SHP77 (cell line): ENCODE measurements at regions not wholly inside any gene's neighbourhood (a gene's known extent, or its start where the extent isn't known, plus 50 kb on each side); places are given as distances from the start of the nearest gene placed in this dataset.

Experiments used
- DNase-seq, 2 experiments: peaks; one replicate each; lab custom pipeline; 2025; lab: John Stamatoyannopoulos, UW

DNA sequence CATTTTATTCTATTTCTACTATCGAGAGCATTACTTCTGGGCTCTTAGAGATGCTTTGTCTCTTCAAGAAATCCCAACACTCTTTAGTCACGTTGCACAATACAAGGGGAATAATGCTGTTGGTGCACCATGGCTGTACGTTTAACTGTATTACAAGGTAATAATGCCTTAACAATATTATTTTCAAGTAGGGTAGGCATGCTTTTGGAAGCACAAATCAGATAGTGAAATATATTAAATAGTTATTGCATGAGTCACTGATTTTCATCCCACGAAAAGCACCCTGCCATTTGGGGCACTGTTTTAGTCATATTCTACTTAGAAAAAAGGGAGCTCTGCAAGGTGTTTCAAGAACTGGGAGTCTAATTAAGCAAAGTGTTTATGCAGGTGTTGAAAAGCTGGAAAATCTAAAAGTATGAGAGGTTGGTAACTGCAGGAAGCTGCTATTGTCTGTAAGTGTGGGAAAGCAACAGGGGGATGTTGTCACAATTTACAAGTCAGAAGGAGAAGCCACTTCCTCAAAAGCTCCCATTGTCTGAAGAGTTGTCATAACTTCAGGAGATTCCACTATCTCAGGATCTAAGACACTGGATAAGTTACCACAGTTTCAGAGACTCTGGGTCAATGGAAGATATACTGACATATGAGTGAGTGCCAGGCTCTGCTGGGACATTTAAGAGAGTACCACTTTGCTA is 218.2 kb downstream of the JRKL start:
- DNase-seq, result no peak

DNA sequence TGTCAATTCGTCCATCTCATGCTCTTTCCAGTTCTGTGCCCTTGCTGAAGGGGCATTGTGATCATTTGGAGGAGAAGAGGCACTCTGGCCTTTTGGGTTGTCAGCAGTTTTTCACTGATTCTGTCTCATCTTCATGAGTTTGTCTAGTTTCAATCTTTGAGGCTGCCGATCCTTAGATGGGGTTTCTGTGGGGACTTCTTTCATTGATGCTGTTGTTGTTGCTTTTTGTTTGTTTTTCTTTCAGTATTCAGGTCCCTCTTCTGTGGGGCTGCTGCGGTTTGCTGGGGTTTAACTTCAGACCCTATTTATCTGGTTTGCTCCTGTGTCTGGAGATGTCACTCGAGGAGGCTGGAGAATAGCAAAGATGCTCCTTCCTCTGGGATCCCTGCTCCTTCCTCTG is 224.3 kb downstream of the JRKL start:
- no peak for DNase-seq

DNA sequence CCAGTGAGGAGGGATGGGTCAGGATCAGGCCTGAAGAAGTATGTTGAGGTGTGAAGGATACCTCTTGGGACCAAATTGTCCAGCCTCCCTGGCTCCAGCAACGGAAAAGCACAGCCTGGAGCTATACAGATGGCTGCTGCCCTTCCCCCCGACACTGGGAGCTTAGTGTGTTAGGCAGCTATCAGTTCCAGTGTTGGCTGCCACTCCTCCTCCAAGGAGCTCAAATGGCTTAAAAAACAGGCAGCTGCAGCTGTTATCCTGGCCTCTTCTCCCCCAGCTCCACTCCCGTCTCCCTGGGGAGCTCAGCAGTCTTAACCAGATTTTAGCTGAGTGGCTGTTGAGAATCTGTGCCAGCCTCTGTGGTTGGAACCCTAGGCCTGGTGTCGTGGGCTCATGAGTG is 225.0 kb downstream of the JRKL start:
- no peak for DNase-seq

DNA sequence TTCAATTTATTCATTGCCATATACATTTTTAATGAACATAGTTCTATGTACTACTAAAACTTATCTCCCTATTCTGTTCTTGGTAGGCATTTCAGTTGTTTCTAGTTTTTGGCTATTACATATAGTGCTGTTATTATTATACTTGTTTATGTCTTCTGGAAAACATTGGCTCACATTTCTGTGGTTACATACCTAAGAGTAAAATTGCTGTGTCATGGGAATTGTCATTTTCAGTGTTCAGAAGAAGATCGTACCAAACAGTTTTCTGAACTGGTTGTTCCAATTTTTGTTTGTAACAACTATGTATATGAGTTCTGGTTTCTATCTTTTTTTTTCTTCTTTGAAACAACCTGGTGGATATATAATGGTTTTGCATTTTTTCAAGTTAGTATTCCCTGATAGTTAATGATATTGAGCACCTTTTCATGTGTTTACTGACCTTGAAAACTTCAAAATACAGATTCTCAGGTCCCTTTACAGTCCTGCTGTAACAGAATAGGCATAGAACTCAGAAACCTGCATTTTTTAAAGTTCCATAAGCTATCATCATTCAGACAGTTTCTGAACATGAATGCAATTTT is 230.7 kb downstream of the JRKL start:
- DNase-seq, result no peak

DNA sequence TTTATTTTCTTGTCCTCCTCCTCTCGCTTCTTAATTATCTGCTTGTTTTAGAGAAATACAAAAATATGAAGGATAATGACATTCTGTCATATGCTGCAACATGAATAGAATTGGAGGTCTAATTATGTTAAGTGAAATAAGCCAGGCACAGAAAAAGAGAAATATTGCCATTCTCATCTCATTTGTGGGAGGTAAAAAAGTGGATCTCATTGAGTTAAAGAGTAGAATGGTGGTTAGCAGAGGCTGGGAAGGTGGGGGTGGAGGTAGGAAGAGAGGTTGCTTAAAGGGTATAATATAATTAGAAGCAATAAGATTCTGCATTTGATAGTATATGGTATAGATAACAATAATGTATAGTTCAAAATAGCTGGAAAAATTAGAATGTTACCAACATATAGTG is 231.3 kb downstream of the JRKL start:
- DNase-seq, result no peak

DNA sequence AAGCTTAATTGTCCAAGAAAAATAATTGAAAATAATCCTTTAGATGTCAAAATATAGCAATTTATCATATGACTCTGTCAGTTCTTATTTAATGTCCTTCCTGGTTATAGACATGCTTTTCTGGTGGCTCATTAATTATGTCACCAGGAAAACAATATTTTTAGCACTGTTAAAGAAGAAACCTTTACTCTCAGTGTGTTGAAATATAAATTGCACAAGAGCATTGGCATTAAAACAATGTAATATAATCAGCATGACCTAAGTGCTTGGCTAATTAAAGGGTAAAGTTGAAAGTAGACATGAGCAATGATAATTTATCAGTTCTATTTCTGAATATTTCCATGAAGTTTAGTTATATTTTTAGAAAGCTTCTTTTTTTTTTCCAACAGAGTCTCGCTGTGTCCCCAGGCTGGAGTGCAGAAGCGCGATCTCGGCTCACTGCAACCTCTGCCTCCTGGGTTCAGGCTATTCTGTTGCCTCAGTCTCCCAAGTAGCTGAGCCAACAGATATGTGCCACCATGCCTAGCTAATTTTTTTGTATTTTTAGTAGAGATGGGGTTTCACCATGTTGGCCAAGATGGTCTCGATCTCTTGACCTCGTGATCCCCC is 232.3 kb downstream of the JRKL start:
- DNase-seq, result no peak

DNA sequence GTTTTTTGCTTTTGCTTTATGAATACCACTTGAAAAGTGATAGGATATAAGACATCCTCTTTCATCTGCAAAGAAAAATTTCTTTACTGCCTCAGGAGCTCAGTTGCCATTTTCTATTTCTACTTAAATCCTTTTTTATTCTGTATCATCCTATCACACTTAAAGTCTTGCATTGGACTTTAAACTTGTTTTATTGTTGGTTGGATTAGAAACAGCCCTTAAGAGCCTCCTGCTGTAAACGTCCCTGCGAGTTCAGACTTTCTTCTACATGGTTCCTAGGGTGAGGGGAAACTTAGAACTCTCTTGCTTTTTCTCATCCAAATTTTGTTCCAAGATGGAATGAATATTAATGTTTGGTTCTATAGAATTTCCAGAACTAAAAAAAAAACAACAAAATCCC is 234.3 kb downstream of the JRKL start:
- no peak for DNase-seq

DNA sequence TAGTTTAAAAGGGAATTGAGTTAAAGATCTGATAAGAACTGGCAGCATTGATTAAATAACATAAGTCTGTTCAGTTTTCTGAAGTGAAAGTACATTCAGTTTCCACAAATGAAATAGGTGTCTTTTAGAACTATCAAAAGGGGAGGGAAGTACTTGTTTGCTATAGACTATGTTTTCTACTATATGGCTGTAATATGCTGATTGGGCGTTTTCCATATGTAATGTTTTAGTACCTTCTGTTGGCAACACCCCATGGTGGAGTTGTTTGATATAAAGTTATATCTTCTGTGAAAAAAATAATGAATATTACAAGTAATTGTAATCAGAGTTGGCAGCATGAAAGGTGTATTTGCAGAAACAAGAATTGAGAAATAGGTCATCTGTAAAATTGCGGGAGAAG is 237.6 kb downstream of the JRKL start:
- DNase-seq, result no peak

DNA sequence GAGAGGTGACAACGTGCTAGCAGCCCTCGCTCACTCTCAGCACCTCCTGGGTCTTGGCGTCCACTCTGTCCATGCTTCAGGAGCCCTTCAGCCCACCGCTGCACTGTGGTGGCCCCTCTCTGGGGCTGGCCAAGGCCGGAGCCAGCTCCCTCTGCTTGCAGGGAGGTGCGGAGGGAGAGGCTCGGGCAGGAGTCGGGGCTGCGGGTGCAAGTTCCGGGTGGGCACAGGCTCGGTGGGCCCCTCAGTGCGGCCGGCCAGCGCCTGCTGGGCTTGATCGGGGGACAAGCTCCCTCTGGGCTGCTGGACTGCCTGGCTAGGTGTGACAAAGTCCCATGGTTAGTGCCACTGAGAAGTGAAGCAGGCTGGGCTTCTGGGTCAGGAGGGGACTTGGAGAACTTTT is 245.8 kb downstream of the JRKL start:
- no peak for DNase-seq

DNA sequence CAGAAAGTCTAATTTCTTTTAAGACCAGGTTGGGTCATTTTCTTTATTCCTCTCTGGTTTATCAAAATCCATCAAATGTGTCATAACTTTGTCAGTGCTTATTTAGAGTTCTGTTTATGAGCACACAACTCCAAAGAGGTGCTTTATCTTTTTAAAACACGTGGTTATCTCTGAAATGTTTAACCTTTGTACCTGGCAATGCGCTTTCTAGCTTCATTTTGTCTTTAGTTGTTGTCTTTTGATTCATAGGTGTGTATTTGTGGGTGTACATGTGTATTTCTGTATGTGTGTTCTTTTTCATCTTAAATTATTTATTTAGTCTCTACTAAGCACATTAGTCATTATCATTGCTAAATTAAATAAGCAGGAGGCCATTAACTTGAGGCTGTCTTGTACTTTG is 251.4 kb downstream of the JRKL start:
- no peak for DNase-seq

DNA sequence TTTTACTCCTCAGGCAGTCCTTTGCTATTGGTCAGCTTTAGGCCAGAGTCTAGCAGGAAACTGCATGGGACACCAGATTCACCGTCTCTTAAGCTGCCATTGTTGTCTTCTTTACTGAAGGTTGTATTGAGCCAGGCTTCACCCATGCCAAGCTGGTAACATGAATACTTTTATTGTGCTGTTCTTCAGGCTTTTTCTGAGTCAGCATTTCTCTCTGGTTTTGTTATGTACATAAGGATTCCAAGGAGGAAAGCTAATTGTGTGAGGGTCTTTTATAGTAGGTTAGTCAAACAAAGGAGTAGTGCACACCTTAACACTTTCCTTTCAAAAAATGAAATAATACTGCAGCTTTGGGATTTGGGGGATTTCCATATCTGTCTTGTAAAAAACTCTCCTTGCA is 252.8 kb downstream of the JRKL start:
- no peak for DNase-seq

DNA sequence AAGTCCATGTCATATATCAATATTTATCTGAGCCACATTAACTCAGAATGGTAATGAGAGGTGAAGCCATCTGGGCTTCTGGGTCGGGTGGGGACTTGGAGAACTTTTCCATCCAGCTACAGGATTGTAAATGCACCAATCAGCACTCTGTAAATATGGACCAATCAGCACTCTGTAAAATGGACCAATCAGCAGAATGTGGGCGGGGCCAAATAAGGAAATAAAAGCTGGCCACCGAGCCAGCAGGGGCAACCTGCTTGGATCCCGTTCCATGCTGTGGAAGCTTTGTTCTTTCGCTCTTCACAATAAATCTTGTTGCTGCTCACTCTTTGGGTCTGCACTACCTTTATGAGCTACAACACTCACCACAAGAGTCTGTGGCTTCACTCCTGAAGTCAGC is 253.4 kb downstream of the JRKL start:
- no peak for DNase-seq

DNA sequence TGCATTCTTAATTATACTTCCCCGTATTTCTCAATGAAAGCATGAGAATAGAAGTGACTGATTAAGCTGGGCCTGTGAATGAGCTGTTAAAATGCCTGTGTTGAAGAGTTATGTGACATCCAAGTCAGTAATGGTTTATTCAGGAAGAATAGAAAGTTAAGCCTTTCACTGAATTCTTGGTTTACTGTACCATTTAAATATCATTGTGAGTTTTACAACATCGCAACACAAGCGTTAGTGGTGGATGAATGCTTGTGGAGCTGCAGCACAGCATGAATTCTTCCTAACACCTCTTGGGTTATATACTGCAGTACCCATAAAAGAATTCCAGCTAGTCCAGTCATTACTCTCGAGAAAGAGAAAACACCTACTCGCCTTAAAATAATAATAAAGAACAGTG is 257.8 kb downstream of the JRKL start:
- DNase-seq, result no peak

DNA sequence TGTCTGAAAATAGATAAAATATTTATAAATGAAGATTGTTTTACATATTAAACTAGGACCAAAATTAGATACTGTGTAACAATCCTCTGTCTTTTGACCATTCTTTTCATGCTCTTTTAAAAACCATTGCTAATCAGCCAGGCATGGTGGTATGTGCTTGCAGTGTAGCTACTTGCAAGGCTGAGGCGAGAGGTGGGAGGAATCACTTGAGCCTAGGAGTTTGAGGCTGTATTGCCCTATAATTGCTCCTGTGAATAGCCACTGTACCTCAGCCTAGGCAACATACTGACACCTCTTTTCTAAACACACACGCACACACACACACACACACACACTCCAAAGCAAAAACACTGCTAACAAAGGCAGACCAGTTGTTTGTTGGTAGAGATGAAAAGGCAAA is 259.2 kb downstream of the JRKL start:
- DNase-seq, result no peak

DNA sequence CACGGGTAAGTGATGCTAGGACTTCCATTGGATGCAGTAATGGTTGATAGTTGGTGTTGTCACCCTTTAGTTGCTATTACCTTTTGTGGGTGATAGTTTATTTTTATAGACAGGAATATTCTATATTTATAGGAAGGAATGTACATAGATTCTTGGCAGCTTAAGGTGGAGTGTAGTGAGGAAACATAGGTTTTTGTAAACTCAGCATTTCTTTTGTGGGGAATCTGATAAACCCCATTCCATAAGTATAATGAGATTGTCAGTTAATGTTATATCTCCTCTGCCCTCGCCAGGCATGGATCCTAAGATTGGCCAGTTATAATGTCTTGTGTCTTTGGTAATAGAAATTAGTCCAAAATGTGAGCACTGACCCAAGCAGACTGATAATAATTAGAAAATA is 262.7 kb downstream of the JRKL start:
- DNase-seq, result no peak

DNA sequence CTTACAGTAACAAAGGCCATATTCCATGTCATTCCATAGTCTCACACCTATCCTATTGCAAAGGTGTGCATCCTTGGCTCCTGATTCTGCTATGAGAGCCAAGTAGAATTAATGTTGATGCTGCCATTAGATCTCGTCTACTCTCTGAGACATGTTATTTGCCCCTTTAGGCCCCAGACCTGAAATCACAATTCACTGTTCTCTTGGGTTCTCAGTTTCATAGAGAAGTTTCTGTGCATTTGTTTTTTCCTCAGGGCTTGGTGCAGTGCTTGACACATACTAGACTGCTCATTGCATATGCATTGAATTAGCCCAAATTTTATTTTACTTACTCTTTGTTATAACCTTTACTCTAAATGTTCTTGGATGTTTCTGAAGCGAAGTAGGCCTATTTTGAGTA is 265.7 kb downstream of the JRKL start:
- DNase-seq, result no peak

DNA sequence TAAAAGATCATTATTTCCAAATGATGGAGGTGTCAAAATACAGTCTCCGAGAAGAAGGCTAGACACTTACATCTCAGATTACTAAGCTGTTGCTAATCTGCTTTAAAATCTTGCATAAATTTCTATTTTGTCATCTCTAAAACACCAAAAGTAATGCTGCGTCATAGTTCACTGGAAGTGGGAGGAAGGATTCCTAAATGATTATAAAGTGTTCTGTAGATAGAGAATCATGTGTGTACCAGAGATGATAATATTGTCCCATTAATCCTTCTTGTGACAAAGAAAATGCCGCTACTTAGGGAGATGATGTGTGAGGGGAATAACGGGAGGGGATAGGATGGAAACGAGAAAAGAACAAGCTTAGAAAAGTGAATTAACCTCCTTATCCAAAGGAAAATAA is 268.6 kb downstream of the JRKL start:
- DNase-seq, result no peak

DNA sequence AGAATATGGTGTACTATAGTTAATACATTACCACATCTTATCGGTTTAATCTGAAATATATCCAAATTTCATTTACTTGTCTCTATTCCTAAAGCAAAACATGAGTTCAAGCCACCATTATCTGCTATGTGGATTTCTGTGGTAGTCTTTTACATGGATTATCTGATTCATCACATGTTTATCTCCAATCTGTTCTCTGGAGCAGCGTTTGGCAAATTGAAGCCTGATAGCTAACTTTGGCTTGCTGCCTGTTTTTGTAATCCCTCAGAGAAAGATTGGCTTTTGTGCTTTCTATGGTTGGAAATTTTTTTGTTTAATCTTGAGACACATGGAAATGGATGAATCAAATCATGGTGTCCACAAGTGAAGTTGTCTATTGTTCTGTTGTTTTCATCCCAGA is 274.3 kb downstream of the JRKL start:
- no peak for DNase-seq

DNA sequence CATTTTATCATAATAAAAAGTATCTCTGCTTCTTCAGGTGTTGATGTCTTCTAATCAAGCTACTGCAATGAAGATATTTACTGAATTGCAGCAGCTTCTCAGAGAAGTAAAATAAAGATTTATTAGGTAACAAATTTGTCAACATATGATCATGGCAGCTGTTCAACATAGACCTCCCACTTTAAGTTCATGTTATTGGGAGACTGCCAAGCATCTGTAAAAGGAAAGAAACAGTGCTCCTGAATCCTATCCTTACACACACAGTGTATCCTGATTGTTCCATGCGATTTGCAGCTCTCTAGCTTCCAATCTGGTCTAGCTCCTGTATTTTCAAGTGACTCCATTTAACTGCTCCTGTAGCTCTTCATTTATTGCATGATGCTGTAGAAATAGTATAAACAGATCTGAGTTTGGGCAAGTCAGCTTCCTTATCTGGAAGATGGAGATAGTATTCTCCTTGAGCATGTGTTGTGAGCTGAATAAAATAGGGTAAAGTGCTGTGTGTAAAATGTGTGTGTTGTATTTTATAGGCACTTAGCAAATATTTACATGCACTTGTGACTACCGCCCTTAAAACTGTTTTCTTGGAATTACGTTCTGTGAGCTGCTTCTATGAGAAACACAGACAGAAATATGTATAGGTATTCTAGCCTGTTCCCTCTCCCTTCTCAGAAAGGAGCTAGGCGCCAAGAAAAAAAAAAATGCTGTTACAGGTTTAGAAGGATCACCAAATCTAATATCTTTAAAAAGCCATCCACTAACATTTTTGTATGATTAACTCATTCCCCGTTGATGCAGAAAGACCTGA is 290.6 kb downstream of the JRKL start:
- DNase-seq, result peak in 1 of 2 experiments; percentile 4

DNA sequence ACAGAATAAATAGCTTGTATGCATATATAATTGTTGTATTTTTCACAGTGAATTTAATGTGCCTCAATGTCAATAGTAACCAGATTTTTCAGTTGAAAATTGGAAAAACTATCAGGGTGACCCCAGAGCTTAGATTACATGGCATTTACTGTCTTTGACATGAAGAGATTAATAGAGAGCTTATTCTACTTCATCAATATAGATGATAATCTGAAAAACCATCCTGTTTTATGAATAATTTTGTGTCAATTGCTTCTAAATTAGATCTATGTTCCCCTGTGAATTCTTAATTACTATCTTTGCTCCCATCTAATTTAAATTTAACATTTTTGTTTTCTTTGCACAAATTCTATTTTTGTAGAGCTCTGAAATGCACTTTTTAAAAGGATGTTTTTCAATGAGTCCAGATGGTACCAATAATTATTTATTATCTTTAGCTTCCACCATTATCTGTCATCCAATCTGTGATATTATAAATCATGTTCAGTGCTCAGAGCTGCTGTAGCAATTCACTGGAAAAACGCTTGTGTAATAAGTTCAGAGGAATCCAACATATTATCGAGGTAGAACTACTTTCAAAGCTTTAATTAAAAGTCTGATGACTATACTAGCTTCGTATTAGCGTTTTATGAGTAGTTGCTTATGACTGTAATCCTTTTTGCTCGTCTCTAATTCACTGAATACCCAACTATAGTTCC is 291.4 kb downstream of the JRKL start:
- no peak for DNase-seq

DNA sequence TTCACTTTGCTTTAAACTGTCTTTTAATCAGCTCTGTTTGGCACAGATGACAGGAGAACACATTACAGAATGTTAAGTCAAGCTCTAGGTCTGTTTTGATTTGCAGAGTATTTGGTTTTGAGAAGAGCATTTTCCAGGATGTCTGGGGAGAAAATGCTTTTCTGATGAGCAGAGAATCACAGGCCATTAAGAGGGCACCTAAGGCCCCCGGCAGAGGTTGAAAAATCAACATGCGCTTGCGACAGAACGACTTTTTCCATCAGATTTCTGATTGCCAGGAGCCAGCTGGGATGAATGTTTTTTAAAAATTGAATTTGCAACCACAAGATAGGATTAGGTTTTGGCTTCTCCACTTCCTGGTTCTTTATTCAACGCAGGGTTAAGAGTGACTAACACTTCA is 304.5 kb downstream of the JRKL start:
- no peak for DNase-seq

DNA sequence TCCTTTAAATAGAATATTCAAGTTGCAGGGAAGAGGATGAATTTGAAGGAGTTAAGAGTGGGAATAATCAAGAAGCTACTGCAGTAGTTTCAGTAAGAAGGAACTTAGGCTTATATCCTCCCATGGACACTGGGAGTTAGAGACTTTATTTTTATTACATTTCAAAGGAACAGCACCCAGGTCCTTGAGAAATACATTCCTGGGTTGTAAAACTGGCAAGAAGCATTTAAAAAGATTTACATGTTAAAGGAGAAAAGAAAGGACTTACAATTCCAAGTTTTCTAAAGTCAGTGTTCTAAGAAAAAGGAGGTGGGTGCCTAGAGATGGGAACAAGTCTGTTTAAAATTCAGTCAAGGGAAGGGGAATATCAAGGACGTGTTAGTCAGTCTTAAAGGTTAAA is 306.9 kb downstream of the JRKL start:
- DNase-seq, result no peak
